ENCODE measurements at regions not wholly inside any gene's neighbourhood (a gene's known extent, or its start where the extent isn't known, plus 50 kb on each side); places are given as distances from the start of the nearest gene placed in this dataset.

DNA sequence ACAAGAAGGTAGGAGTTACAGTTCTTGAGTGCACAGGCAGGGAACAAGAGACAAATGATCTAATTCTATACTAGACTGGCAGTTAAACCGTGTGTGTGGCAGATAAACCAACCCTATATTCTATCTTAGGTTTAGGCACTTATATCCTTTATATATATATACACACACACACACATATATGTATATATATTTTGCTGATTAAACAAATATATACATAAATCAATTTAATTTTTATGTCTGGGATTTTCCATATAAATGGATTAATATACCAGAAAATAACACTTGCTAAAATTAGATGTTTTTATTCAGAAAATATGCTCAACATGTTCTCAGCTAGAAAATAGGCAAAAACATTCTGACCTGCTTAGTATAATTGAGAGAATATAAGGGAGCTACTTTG, 887.9 kb upstream of the KLHL29 start:
- TF ChIP-seq, protein P1, sequence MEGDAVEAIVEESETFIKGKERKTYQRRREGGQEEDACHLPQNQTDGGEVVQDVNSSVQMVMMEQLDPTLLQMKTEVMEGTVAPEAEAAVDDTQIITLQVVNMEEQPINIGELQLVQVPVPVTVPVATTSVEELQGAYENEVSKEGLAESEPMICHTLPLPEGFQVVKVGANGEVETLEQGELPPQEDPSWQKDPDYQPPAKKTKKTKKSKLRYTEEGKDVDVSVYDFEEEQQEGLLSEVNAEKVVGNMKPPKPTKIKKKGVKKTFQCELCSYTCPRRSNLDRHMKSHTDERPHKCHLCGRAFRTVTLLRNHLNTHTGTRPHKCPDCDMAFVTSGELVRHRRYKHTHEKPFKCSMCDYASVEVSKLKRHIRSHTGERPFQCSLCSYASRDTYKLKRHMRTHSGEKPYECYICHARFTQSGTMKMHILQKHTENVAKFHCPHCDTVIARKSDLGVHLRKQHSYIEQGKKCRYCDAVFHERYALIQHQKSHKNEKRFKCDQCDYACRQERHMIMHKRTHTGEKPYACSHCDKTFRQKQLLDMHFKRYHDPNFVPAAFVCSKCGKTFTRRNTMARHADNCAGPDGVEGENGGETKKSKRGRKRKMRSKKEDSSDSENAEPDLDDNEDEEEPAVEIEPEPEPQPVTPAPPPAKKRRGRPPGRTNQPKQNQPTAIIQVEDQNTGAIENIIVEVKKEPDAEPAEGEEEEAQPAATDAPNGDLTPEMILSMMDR (IDR thresholded peaks at IDR 0.05) = no peak
- TF ChIP-seq POLR2AphosphoS5 (IDR thresholded peaks at IDR 0.05; ENCODE audit: insufficient read depth in 1 of 2, low read depth in 1 of 2) (no peak), POLR2A (IDR thresholded peaks at IDR 0.05) (no peak)

All from vagina (tissue), 2 donors.